ENCODE measurements at regions not wholly inside any gene's neighbourhood (a gene's known extent, or its start where the extent isn't known, plus 50 kb on each side); places are given as distances from the start of the nearest gene placed in this dataset.

DNA sequence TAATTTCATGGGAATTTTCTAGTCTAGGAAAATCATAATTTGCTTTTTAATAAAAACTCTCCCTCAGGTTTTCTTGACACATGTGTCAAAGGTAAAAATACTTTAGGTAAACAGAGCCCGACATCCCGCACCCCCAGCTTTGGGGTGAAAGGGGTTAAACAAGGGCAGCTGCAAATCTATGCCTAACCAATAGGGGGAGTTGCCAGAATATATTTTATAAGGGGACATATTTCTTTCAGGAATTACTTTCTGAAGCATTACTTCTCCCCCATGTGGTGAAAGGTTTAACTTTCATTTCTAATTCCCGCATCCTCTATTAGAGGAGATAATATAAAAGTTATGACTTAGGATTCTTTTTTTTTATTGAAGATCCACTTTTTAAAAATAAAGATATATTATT lies 53.9 kb upstream of the HEPH start:
- no peak for TF ChIP-seq TARDBP (IDR thresholded peaks at IDR 0.05)
- no peak for TF ChIP-seq HDGF (IDR thresholded peaks at IDR 0.05; ENCODE audit: borderline replicate concordance)
- no peak for TF ChIP-seq SP1 (IDR thresholded peaks at IDR 0.05)
- no peak for TF ChIP-seq FOXK2 (IDR thresholded peaks at IDR 0.05)
- no peak for TF ChIP-seq CTBP1 (IDR thresholded peaks at IDR 0.05; ENCODE audit: borderline replicate concordance)
- no peak for TF ChIP-seq SUZ12 (IDR thresholded peaks at IDR 0.05)
- no peak for TF ChIP-seq FOXM1 (IDR thresholded peaks at IDR 0.05; ENCODE audit: borderline replicate concordance)
- TF ChIP-seq ZNF384 (IDR thresholded peaks at IDR 0.05) = no peak
- no peak for TF ChIP-seq BHLHE40 (IDR thresholded peaks at IDR 0.05; ENCODE audit: borderline replicate concordance)
- TF ChIP-seq FOXA1 (IDR thresholded peaks at IDR 0.05) = no peak
- TF ChIP-seq LEF1 (IDR thresholded peaks at IDR 0.05; ENCODE audit: borderline replicate concordance) = no peak
- TF ChIP-seq NFRKB (IDR thresholded peaks at IDR 0.05) = no peak
